Chondrocyte (in vitro differentiated cells): ENCODE measurements at regions not wholly inside any gene's neighbourhood (a gene's known extent, or its start where the extent isn't known, plus 50 kb on each side); places are given as distances from the start of the nearest gene placed in this dataset.

Experiments used
- DNase-seq: peaks from one replicate; pipeline ENCODE4 v3.0.0; 2021; ENCODE audit warnings: mixed read lengths, low spot score
- H3K27ac Mint-ChIP-seq: one replicate; pipeline ENCODE4 v1.8.0; 2021; ENCODE audit warnings: mild to moderate bottlenecking, moderate library complexity, mixed read lengths; ENCODE audit not compliant: unreplicated experiment
- H3K27me3 Mint-ChIP-seq: 2 replicates; pipeline ENCODE4 v1.8.0; 2021; ENCODE audit warnings: low read depth, mixed read lengths
- H3K36me3 Mint-ChIP-seq: 2 replicates; pipeline ENCODE4 v1.8.0; 2021; ENCODE audit warnings: low read depth, mixed read lengths
- H3K4me1 Mint-ChIP-seq: 2 replicates; pipeline ENCODE4 v1.8.0; 2021; ENCODE audit warnings: low read depth, mild to moderate bottlenecking, mixed read lengths
- H3K4me3 Mint-ChIP-seq: one replicate; pipeline ENCODE4 v1.8.0; 2021; ENCODE audit warnings: mild to moderate bottlenecking, moderate library complexity, mixed read lengths; ENCODE audit not compliant: unreplicated experiment
- H3K9me3 Mint-ChIP-seq: 2 replicates; pipeline ENCODE4 v1.8.0; 2021; ENCODE audit warnings: low read depth, mixed read lengths
- CTCF ChIP-seq: fragments of 200-600 bp; sonication (generic); IDR thresholded peaks from 2 replicates; pipeline ENCODE4 v1.5.0; 2021; ENCODE audit warnings: antibody characterized with exemption, mild to moderate bottlenecking, moderate library complexity

GRCh38 chr6:7468382-7469081, 72.9 kb upstream of the DSP start:
- Mint-ChIP-seq H3K4me1 (peaks cover 47% of the 10 kb centered on the region), H3K27ac (peak overlapping the region; percentile 98), H3K4me3 (peak overlapping the region; percentile 61), H3K36me3 (no peaks in the 10 kb centered on the region), H3K9me3 (no peaks in the 10 kb centered on the region), H3K27me3 (no peaks in the 10 kb centered on the region)
- TF ChIP-seq CTCF, result no peak
- DNase-seq, result no peak

DNA sequence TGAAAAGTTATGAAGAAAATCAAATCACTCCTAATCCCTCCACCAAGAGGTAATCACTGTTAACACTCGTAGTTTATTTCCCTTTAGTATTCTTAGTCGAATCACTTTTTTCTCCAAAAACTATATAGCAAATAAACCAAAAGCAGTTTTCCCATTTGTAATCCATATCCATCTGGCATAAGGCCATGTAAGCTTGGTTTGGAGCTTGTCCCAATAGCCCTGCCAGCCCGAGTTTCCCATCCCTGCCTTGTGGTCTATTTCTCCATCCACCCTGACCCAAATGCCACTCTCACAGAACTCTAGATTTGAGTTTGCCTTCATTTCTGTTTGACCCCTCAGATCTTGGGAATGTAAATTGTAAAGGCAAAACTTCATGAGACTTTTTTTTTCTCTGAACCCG, 71.8 kb upstream of the DSP start:
- DNase-seq, result no peak
- H3K4me1 Mint-ChIP-seq, result peaks cover 46% of the 10 kb centered on the region
- H3K36me3 Mint-ChIP-seq, result no peaks in the 10 kb centered on the region
- no peaks in the 10 kb centered on the region for H3K27me3 Mint-ChIP-seq
- no peak for TF ChIP-seq CTCF
- H3K27ac Mint-ChIP-seq, result peak overlapping the region; percentile 98
- H3K9me3 Mint-ChIP-seq, result no peaks in the 10 kb centered on the region
- H3K4me3 Mint-ChIP-seq, result peak overlapping the region; percentile 11

DNA sequence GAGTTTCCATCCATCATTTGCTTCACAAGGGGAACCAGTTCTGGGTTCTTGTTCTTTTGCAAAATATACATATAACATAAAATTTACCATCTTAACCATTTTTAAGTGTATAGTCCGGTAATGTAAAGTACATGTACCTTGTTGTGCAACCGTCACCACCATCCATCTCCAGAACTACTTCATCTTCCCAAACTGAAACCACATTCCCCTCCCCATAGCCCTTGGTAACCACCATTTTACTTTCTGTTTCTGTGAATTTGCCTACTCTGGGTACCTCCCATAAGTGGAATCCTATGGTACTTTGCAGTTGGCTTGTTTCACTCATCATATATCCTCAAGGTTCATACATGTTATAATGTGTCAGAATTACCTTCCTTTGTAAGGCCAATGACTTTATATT, 70.3 kb upstream of the DSP start:
- no peak overlapping the region for H3K27ac Mint-ChIP-seq
- no peaks in the 10 kb centered on the region for H3K36me3 Mint-ChIP-seq
- DNase-seq, result no peak
- H3K9me3 Mint-ChIP-seq, result no peaks in the 10 kb centered on the region
- no peak for TF ChIP-seq CTCF
- H3K27me3 Mint-ChIP-seq, result no peaks in the 10 kb centered on the region
- H3K4me3 Mint-ChIP-seq, result no peak overlapping the region
- peaks cover 46% of the 10 kb centered on the region for H3K4me1 Mint-ChIP-seq

DNA sequence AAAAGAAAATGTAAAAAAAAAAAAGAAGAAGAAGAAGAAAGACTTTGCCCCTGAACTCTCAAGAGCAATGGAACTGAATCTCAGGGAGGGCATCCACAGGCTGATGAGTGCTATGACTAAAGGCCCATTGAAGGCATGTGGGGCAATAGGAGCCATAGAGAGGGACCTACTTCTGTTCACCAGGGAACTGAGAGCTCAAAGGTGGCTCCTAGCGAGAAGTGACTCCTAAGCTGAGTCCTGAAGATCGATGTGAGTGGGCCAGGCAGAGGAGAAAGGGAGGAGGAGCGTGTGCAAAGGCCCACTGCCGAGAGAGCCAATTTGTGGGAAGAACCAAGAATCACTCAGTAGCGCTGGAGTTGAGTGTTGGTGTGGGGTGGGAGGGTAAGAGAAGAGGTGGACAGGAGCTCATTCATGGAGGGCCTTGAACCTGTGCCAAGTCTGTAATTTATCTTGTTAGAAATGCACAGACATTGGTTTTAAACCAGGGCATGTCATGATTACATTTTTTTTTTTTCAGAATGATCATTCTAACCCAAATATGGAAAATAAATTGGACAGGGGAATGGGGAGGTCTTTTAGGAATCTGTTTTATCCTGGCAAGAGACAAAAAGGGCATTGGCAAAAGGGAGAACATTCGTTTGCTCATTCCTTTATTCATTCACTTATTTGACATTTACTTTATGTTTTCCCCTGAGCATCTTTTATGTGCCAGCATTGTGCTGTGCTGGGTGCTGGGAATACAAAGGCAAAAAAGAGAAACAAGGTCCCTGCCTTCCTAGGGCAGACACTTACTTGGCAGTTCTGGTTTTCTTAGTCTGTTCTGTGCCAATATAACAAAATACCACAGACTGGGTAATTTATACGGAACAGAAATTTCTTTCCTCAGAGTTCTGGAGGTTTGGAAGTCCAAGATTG, 67.4 kb upstream of the DSP start:
- H3K27ac Mint-ChIP-seq, result peak overlapping the region; percentile 69
- H3K4me1 Mint-ChIP-seq, result peaks cover 26% of the 10 kb centered on the region
- H3K4me3 Mint-ChIP-seq, result no peak overlapping the region

More for the DNA sequence above, 67.4 kb upstream of the DSP start:
- no peak for TF ChIP-seq CTCF
- no peak for DNase-seq
- Mint-ChIP-seq H3K27me3 (no peaks in the 10 kb centered on the region), H3K36me3 (no peaks in the 10 kb centered on the region), H3K9me3 (no peaks in the 10 kb centered on the region)
